K562 (cell line): ENCODE measurements at regions not wholly inside any gene's neighbourhood (a gene's known extent, or its start where the extent isn't known, plus 50 kb on each side); places are given as distances from the start of the nearest gene placed in this dataset.

Source experiments
- ATAC-seq: fragments of 200-7000 bp; cut with Tn5 transposase; 3 replicates; pipeline ENCODE4 v1.9.1; 2020; ENCODE audit warnings: moderate library complexity
- BruUV-seq: library from RNA; stranded (reverse); fragments of 400-500 nt; replicated peaks from 2 replicates; lab custom pipeline; 2021; lab: Mats Ljungman, UMichigan
- CTCF ChIA-PET: fragments of 300-600 bp; formaldehyde crosslinking; extraction: SDS; loops from one replicate; lab custom pipeline; 2021; ENCODE audit warnings: low intra/inter-chr PET ratio; lab: Yijun Ruan, JAX
- POLR2A ChIA-PET: fragments of 300-600, 350-650 bp; sonication (Branson Sonifier 250); formaldehyde crosslinking; extraction: SDS; loops from one replicate; lab custom pipeline; 2021; ENCODE audit warnings: antibody characterized with exemption, inconsistent platforms; lab: Yijun Ruan, JAX
- DNase-seq, 4 experiments: peaks; one replicate each; pipeline versions ENCODE4 v3.0.0 to v3.0.0-alpha.2; 2011 to 2018; ENCODE audit warnings: low spot score in 3 of 4, mixed read lengths in 3 of 4; ENCODE audit errors: extremely low read depth in 1 of 4
- FAIRE-seq: peaks from 2 replicates; lab custom pipeline; 2011; peaks lifted over from hg19 to GRCh38; lab: Jason Lieb, UNC
- H2AFZ ChIP-seq: 2 replicates; pipeline ENCODE4 v1.6.0; 2011; ENCODE audit warnings: low read depth, low read length, control low read depth, inconsistent platforms
- H3K27ac ChIP-seq: fragments of 200-600 bp; 3 replicates; pipeline ENCODE4 v1.8.0; 2011; ENCODE audit warnings: low read depth, mild to moderate bottlenecking, control low read depth, inconsistent platforms, low read length, moderate library complexity, mixed read lengths; ENCODE audit errors: extremely low read depth
- H3K27me3 ChIP-seq, 2 experiments: fragments of 300-600 bp in 1 of 2; 2 replicates in 1 of 2; 3 replicates in 1 of 2; pipeline versions ENCODE4 v1.6.0 to v1.8.0; 2011; ENCODE audit warnings: inconsistent platforms in 2 of 2, low read length in 2 of 2, mild to moderate bottlenecking in 1 of 2, mixed read lengths in 1 of 2, moderate library complexity in 1 of 2; ENCODE audit not compliant: control insufficient read depth in 2 of 2, insufficient read depth in 2 of 2
- H3K36me3 ChIP-seq: fragments of 300-600 bp; 3 replicates; pipeline ENCODE4 v1.8.0; 2011; ENCODE audit warnings: mild to moderate bottlenecking, low read length, inconsistent platforms; ENCODE audit not compliant: control insufficient read depth, insufficient read depth
- H3K4me1 ChIP-seq, 2 experiments: fragments of 200-600 bp in 1 of 2; replicated peaks in 1 of 2; 2 replicates in 1 of 2; 3 replicates in 1 of 2; pipeline versions ENCODE4 v1.5.1 to v1.8.0; 2011; ENCODE audit warnings: inconsistent platforms in 2 of 2, low read length in 2 of 2, mild to moderate bottlenecking in 1 of 2, mixed read lengths in 1 of 2, moderate library complexity in 1 of 2; ENCODE audit not compliant: control insufficient read depth in 2 of 2, insufficient read depth in 2 of 2
- H3K4me2 ChIP-seq: 2 replicates; pipeline ENCODE4 v1.6.1; 2011; ENCODE audit warnings: low read length, control low read depth, inconsistent platforms, mixed read lengths; ENCODE audit not compliant: insufficient read depth
- H3K4me3 ChIP-seq: fragments of 200-600 bp; sonication (generic), shearing (Covaris generic); 2 replicates; pipeline ENCODE4 v1.5.1; 2016; ENCODE audit warnings: control low read depth, inconsistent platforms
- H3K79me2 ChIP-seq: fragments of 200-600 bp; 3 replicates; pipeline ENCODE4 v1.8.0; 2011; ENCODE audit warnings: low read length, inconsistent platforms; ENCODE audit not compliant: control insufficient read depth, insufficient read depth
- H3K9ac ChIP-seq, 2 experiments: 2 replicates each; pipeline versions ENCODE4 v1.6.0 to v1.6.1; 2011; ENCODE audit warnings: low read depth in 2 of 2, low read length in 2 of 2, control low read depth in 1 of 2, inconsistent platforms in 1 of 2, mild to moderate bottlenecking in 1 of 2, mixed read lengths in 1 of 2; ENCODE audit not compliant: insufficient read depth in 1 of 2
- H3K9me1 ChIP-seq: one replicate; pipeline ENCODE4 v1.6.0; 2011; ENCODE audit warnings: inconsistent platforms, mild to moderate bottlenecking, low read length, moderate library complexity; ENCODE audit not compliant: control insufficient read depth, insufficient read depth
- H3K9me3 ChIP-seq: replicated peaks from 2 replicates; pipeline ENCODE4 v1.5.1; 2011; ENCODE audit warnings: low read depth, low read length, inconsistent platforms; ENCODE audit not compliant: control insufficient read depth, insufficient read depth
- H4K20me1 ChIP-seq: replicated peaks from 2 replicates; pipeline ENCODE4 v1.6.1; 2011; ENCODE audit warnings: low read length, inconsistent platforms, mixed read lengths; ENCODE audit not compliant: control insufficient read depth, insufficient read depth
- ELF2 ChIP-seq: fragments of 250-450 bp; sonication (Bioruptor Pico); IDR thresholded peaks from 2 replicates; pipeline ENCODE4 v1.5.0; 2021; ENCODE audit warnings: mild to moderate bottlenecking
- HMG20B ChIP-seq: fragments of 250-450 bp; sonication (Bioruptor Pico); IDR thresholded peaks from 2 replicates; pipeline ENCODE4 v1.5.0; 2021; ENCODE audit warnings: mild to moderate bottlenecking
- NFIC ChIP-seq: fragments of 450-650 bp; IDR thresholded peaks from 2 replicates; pipeline ENCODE4 v1.6.1; 2017; ENCODE audit warnings: mild to moderate bottlenecking, inconsistent platforms
- SAP30 ChIP-seq: fragments of 200-600 bp; sonication (generic); IDR thresholded peaks from 2 replicates; pipeline ENCODE4 v1.6.1; 2012; ENCODE audit warnings: borderline replicate concordance, low read depth, mild to moderate bottlenecking, moderate library complexity, low read length, control low read depth, inconsistent platforms; ENCODE audit not compliant: insufficient read depth, poor library complexity, severe bottlenecking
- TAL1 ChIP-seq: fragments of 450-650 bp; IDR thresholded peaks from 2 replicates; pipeline ENCODE4 v1.6.1; 2016; ENCODE audit warnings: mild to moderate bottlenecking
- WGBS: fragments of 100-300 bp; shearing (Covaris generic); methylation state at CpG from one replicate; pipeline ENCODE4 v1.1.6; 2016; ENCODE audit warnings: low coverage, mixed read lengths; ENCODE audit not compliant: insufficient coverage; ENCODE audit errors: missing lambda C conversion rate; 5-methylcytosine and 5-hydroxymethylcytosine counted together
- in situ Hi-C: fragments of 300-500 bp; cut with MboI; formaldehyde crosslinking; loops from 4 replicates; pipeline ENCODE4 v1.15.0; 2018; ENCODE audit warnings: inconsistent platforms, mixed read lengths
- intact Hi-C: fragments of 100-400 bp; cut with micrococcal nuclease; formaldehyde crosslinking; loops from 2 replicates; pipeline ENCODE4 v1.14.2; 2022
- TF ChIP-seq, protein P1 (sequence below), 2 experiments: fragments of 450-650 bp; formaldehyde crosslinking in 1 of 2; IDR thresholded peaks; 2 replicates each; pipeline versions ENCODE4 v1.4.0 to v1.6.1; 2014 to 2020; ENCODE audit warnings: mild to moderate bottlenecking in 2 of 2, borderline replicate concordance in 1 of 2, low read depth in 1 of 2

DNA sequence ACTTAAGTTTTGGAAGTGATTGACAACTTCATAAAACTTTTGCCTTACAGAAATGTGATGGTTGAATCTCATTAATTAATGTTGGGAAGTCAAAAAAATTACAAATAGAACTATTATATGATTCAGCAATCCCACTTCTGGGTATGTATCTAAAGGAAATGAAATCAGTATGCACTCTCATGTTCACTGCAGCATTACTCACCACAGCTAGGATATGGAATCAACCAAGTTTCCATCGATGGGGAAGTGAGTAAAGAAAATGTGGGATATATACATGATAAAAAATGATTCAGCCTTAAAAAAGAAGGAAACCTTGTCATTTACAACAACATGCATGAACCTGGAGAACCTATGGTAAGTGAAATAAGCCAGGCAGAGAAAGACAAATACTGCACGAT lies 112.4 kb upstream of the WDR75 start:
- intact Hi-C loops = no loop called here

More for the DNA sequence above, 112.4 kb upstream of the WDR75 start:
- FAIRE-seq (no peak), DNase-seq (no peak), ATAC-seq (no peak)
- Histone ChIP-seq H3K4me3 (no peak overlapping the region), H3K9me1 (no peaks in the 10 kb centered on the region), H4K20me1 (no peaks in the 10 kb centered on the region), H3K9ac (no peak overlapping the region), H3K27ac (no peak overlapping the region), H3K4me1 (no peaks in the 10 kb centered on the region), H3K36me3 (no peaks in the 10 kb centered on the region)
- 0% methylated on average over 2 of the region's 2 CpGs for WGBS
- CTCF ChIA-PET = no interaction called here
- BruUV-seq = no TSS peak
- TF ChIP-seq ELF2 (CRISPR knock-in tag) (no peak), NFIC (no peak), TAL1 (no peak), SAP30 (no peak), HMG20B (no peak)
- TF ChIP-seq, protein P1, sequence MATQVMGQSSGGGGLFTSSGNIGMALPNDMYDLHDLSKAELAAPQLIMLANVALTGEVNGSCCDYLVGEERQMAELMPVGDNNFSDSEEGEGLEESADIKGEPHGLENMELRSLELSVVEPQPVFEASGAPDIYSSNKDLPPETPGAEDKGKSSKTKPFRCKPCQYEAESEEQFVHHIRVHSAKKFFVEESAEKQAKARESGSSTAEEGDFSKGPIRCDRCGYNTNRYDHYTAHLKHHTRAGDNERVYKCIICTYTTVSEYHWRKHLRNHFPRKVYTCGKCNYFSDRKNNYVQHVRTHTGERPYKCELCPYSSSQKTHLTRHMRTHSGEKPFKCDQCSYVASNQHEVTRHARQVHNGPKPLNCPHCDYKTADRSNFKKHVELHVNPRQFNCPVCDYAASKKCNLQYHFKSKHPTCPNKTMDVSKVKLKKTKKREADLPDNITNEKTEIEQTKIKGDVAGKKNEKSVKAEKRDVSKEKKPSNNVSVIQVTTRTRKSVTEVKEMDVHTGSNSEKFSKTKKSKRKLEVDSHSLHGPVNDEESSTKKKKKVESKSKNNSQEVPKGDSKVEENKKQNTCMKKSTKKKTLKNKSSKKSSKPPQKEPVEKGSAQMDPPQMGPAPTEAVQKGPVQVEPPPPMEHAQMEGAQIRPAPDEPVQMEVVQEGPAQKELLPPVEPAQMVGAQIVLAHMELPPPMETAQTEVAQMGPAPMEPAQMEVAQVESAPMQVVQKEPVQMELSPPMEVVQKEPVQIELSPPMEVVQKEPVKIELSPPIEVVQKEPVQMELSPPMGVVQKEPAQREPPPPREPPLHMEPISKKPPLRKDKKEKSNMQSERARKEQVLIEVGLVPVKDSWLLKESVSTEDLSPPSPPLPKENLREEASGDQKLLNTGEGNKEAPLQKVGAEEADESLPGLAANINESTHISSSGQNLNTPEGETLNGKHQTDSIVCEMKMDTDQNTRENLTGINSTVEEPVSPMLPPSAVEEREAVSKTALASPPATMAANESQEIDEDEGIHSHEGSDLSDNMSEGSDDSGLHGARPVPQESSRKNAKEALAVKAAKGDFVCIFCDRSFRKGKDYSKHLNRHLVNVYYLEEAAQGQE (IDR thresholded peaks at IDR 0.05; ENCODE audit: borderline replicate concordance) = no peak
- TF ChIP-seq, protein P1 (CRISPR knock-in tag; IDR thresholded peaks at IDR 0.05; ENCODE audit: low read depth) = no peak
- TF ChIP-seq, all 486 proteins: peak for 0
- in situ Hi-C loops = no loop called here
- no peaks in the 10 kb centered on the region for H3K9me3 ChIP-seq
- no peak overlapping the region for H3K4me2 ChIP-seq
- H3K79me2 ChIP-seq = no peaks in the 10 kb centered on the region
- no peaks in the 10 kb centered on the region for H3K27me3 ChIP-seq
- POLR2A ChIA-PET = no interaction called here
- H2AFZ ChIP-seq = no peak overlapping the region
